ENCODE measurements at regions not wholly inside any gene's neighbourhood (a gene's known extent, or its start where the extent isn't known, plus 50 kb on each side); places are given as distances from the start of the nearest gene placed in this dataset.

DNA sequence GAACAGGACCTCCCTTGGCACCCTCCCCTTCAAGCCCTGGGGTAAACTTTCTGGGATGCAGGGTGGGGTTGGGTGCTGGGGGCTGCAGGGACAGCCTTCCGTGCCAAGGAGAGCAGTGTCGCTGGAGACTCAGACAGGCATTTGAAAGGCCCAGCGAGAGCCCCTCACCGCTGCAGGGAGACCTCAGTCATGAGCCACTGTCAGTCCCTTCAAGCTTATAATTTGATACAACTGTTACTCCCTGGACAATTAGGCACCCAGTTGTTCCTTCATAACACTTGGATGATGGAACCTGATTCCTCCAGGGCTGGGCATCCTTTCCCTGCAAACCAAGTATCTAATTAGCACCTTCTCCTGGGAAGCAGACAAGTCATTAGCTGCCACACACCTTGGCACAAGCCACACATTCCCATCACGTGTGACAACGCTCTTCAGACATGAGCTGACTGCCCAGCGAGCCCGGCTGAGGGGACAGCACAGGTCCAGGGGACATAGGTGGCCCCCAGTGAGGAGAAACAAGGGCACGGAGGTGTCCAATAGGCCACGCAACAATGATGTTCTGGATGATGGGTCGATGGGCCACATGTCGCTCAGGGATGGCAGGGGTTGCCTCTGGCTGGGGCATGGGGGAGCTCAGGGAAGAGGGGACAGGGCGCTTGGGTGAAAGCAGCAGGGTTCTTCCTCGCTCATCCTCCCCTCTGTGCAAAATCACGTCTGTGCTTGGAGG lies 59.6 kb downstream of the KCNF1 start:
- H3K4me1 Mint-ChIP-seq, result peaks cover 34% of the 10 kb centered on the region
- no peak overlapping the region for H3K27ac Mint-ChIP-seq
- H3K27me3 Mint-ChIP-seq (ENCODE audit: low read depth, poor library complexity), result no peaks in the 10 kb centered on the region
- no peak for DNase-seq
- H3K9me3 Mint-ChIP-seq, result peaks cover 16% of the 10 kb centered on the region
- H3K4me3 Mint-ChIP-seq, result no peak overlapping the region
- peaks cover 9% of the 10 kb centered on the region for H3K36me3 Mint-ChIP-seq (ENCODE audit: low read depth)
- TF ChIP-seq, protein P1, sequence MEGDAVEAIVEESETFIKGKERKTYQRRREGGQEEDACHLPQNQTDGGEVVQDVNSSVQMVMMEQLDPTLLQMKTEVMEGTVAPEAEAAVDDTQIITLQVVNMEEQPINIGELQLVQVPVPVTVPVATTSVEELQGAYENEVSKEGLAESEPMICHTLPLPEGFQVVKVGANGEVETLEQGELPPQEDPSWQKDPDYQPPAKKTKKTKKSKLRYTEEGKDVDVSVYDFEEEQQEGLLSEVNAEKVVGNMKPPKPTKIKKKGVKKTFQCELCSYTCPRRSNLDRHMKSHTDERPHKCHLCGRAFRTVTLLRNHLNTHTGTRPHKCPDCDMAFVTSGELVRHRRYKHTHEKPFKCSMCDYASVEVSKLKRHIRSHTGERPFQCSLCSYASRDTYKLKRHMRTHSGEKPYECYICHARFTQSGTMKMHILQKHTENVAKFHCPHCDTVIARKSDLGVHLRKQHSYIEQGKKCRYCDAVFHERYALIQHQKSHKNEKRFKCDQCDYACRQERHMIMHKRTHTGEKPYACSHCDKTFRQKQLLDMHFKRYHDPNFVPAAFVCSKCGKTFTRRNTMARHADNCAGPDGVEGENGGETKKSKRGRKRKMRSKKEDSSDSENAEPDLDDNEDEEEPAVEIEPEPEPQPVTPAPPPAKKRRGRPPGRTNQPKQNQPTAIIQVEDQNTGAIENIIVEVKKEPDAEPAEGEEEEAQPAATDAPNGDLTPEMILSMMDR (IDR thresholded peaks at IDR 0.05), result no peak

DNA sequence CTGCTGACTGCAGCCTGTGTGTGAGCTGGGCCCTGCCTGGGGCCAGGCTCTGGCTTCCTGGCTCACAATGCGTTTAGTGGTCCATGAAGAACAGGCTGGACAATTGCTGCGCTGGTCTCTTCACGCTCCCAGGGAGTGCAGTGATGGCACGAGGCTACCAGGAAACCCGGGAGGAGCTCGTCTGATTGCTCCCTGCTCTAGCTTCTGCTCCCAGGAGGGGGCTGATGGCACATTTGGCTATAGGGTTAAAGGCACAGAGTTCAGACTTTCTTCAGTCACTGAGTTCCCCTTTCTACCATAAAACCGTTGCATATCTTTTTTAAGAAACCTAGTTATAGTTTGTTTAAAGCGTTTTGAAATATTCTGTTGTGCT lies 60.1 kb downstream of the KCNF1 start:
- Mint-ChIP-seq H3K27ac (no peak overlapping the region), H3K36me3 (ENCODE audit: low read depth) (peaks cover 9% of the 10 kb centered on the region), H3K4me1 (peaks cover 36% of the 10 kb centered on the region), H3K4me3 (no peak overlapping the region), H3K27me3 (ENCODE audit: low read depth, poor library complexity) (no peaks in the 10 kb centered on the region), H3K9me3 (peaks cover 16% of the 10 kb centered on the region)
- TF ChIP-seq, protein P1 (IDR thresholded peaks at IDR 0.05), result no peak
- peak; percentile 38 for DNase-seq

DNA sequence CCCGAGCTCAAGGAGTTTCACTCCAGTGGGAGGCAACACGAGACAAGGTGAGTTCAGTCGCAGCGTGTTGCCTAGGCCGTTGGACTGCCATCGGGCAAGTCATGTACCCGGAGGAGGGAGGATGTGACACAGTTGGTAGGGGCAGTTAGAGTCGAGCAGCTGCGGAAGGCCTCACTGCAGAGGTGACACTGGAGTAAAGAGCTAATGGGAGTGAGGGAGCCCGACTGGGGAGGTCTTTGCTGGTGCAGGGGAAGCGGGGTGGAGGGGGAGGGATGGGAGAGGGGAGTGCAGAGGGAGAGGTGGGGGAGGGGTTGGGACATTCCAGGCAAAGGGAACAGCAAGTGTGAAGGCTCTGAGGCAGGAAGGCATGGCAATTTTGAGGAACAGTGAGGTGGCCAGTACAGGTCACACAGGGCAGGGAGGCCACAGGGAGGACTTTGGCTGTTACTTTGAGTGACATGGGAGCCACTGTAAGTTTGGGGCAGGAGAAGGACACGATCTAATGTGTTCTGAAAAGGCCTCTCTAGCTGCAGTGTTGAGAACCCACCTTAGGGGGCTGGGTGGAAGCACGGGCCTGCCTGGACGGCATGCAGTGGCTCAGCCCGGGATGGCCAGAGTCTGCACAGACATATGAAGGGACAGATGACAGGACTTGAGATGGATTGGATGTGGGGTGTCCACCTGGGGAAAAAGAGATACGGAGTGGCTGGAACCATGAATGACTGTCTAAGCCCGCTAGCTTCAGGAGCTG lies 61.1 kb downstream of the KCNF1 start:
- Mint-ChIP-seq H3K4me3 (no peak overlapping the region), H3K4me1 (peaks cover 46% of the 10 kb centered on the region), H3K36me3 (ENCODE audit: low read depth) (peaks cover 9% of the 10 kb centered on the region), H3K27me3 (ENCODE audit: low read depth, poor library complexity) (peaks cover under 1% of the 10 kb centered on the region), H3K9me3 (peaks cover 16% of the 10 kb centered on the region), H3K27ac (no peak overlapping the region)
- no peak for DNase-seq
- TF ChIP-seq, protein P1 (IDR thresholded peaks at IDR 0.05), result no peak

DNA sequence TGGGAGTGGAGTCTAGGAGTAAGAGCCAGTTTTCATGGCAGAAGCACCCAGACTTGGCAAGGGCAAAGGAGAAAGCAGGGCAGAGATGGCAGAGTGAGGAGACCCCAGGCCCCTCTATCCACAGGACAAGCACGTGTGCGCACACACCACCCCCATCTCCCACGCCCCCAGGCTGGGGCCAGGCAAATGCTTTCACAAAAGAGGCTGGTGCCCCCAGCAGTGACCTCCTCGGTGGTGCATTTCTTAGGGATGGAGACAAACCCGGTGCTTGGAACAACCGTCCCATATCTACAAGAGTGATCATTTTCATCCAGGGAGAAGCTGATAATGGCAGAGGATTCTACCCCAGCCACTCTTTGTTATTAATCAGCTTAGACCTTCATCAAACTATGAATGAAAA lies 62.0 kb downstream of the KCNF1 start:
- no peak overlapping the region for H3K27ac Mint-ChIP-seq
- H3K4me3 Mint-ChIP-seq, result no peak overlapping the region
- peaks cover 9% of the 10 kb centered on the region for H3K36me3 Mint-ChIP-seq (ENCODE audit: low read depth)

DNA sequence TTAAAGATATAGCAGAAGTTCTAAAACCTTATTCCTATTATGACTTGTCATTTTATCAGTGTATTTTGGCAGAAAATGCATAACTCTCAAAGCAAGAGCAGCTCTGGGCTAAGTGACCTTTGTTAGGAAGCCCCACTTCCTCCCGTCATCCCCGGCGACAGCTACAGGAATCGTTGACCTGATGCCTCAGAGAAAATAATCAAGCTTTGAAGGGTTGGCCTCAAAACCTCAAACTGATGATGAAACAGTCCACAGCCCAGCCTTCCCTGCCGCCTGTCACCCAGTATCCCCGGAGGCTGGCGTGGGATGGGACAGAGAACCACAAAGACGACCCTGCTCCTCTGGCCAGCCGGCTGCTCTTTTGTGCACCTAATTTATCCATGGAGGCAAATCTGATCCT lies 65.3 kb downstream of the KCNF1 start:
- Mint-ChIP-seq H3K9me3 (peaks cover 16% of the 10 kb centered on the region), H3K27me3 (ENCODE audit: low read depth, poor library complexity) (peaks cover 8% of the 10 kb centered on the region), H3K36me3 (ENCODE audit: low read depth) (peaks cover 9% of the 10 kb centered on the region), H3K27ac (no peak overlapping the region), H3K4me3 (no peak overlapping the region), H3K4me1 (peaks cover 38% of the 10 kb centered on the region)
- no peak for DNase-seq
- TF ChIP-seq, protein P1 (IDR thresholded peaks at IDR 0.05), result no peak

More for the DNA sequence above, 62.0 kb downstream of the KCNF1 start:
- TF ChIP-seq, protein P1 (IDR thresholded peaks at IDR 0.05), result no peak
- H3K4me1 Mint-ChIP-seq, result peaks cover 47% of the 10 kb centered on the region
- peaks cover 5% of the 10 kb centered on the region for H3K27me3 Mint-ChIP-seq (ENCODE audit: low read depth, poor library complexity)
- H3K9me3 Mint-ChIP-seq, result peaks cover 16% of the 10 kb centered on the region
- DNase-seq, result no peak
